Muscle layer of duodenum (tissue), 2 donors: ENCODE measurements at regions not wholly inside any gene's neighbourhood (a gene's known extent, or its start where the extent isn't known, plus 50 kb on each side); places are given as distances from the start of the nearest gene placed in this dataset.
"Not testable (repeated sequence)": the region's sequence is repeated elsewhere in the genome, so short reads cannot be mapped to it uniquely, and the experiment has no call there.

Experiments
- H3K27ac ChIP-seq: one replicate; pipeline ENCODE4 v1.7.0; 2013; ENCODE audit warnings: mild to moderate bottlenecking, low read length
- H3K27me3 ChIP-seq: one replicate; pipeline ENCODE4 v1.7.0; 2013; ENCODE audit warnings: low read depth, mild to moderate bottlenecking, control low read depth, low read length
- H3K36me3 ChIP-seq, 2 donors: one replicate each; pipeline ENCODE4 v1.7.0; 2013; ENCODE audit warnings: low read length in 2 of 2, control low read depth in 1 of 2, mild to moderate bottlenecking in 1 of 2; ENCODE audit not compliant: insufficient read depth in 2 of 2, control insufficient read depth in 1 of 2
- H3K4me1 ChIP-seq, 2 donors: one replicate each; pipeline ENCODE4 v1.7.0; 2013; ENCODE audit warnings: low read length in 2 of 2, mild to moderate bottlenecking in 2 of 2, control low read depth in 1 of 2, moderate library complexity in 1 of 2; ENCODE audit not compliant: insufficient read depth in 2 of 2, control insufficient read depth in 1 of 2
- H3K4me3 ChIP-seq, 2 donors: one replicate each; pipeline ENCODE4 v1.7.0; 2013; ENCODE audit warnings: low read length in 2 of 2, low read depth in 1 of 2, mild to moderate bottlenecking in 1 of 2
- H3K9me3 ChIP-seq, 2 donors: one replicate each; pipeline ENCODE4 v1.7.0; 2013; ENCODE audit warnings: low read length in 2 of 2, control low read depth in 1 of 2, mild to moderate bottlenecking in 1 of 2; ENCODE audit not compliant: control insufficient read depth in 1 of 2
- donor health status: healthy.

GRCh38 chr9:26142201-26142600, 464.0 kb upstream of the TUSC1 start:
- H3K9me3 ChIP-seq: no peaks in the 10 kb centered on the region
- H3K27ac ChIP-seq: no peak overlapping the region
- no peak overlapping the region for H3K4me3 ChIP-seq
- H3K36me3 ChIP-seq: no peaks in the 10 kb centered on the region
- H3K4me1 ChIP-seq: no peaks in the 10 kb centered on the region
- H3K27me3 ChIP-seq: no peaks in the 10 kb centered on the region

GRCh38 chr9:26133537-26133936, 455.3 kb upstream of the TUSC1 start:
- no peaks in the 10 kb centered on the region for H3K4me1 ChIP-seq
- no peak overlapping the region for H3K27ac ChIP-seq
- H3K4me3 ChIP-seq: no peak overlapping the region
- no peaks in the 10 kb centered on the region for H3K36me3 ChIP-seq
- H3K9me3 ChIP-seq: no peaks in the 10 kb centered on the region
- H3K27me3 ChIP-seq: no peaks in the 10 kb centered on the region

- Histone ChIP-seq H3K9me3 (no peaks in the 10 kb centered on the region), H3K27me3 (no peaks in the 10 kb centered on the region), H3K4me1 (no peaks in the 10 kb centered on the region), H3K27ac (no peak overlapping the region), H3K4me3 (no peak overlapping the region), H3K36me3 (no peaks in the 10 kb centered on the region)
Observed at GRCh38 chr9:26132746-26133312, 454.6 kb upstream of the TUSC1 start.

GRCh38 chr9:26131886-26132285, 453.6 kb upstream of the TUSC1 start:
- no peaks in the 10 kb centered on the region for H3K4me1 ChIP-seq
- H3K4me3 ChIP-seq: no peak overlapping the region
- no peaks in the 10 kb centered on the region for H3K36me3 ChIP-seq
- H3K9me3 ChIP-seq: no peaks in the 10 kb centered on the region
- H3K27ac ChIP-seq: no peak overlapping the region
- no peaks in the 10 kb centered on the region for H3K27me3 ChIP-seq

GRCh38 chr9:26129217-26129616, 451.0 kb upstream of the TUSC1 start:
- Histone ChIP-seq H3K4me3 (no peak overlapping the region), H3K36me3 (no peaks in the 10 kb centered on the region), H3K27me3 (no peaks in the 10 kb centered on the region), H3K9me3 (peaks cover 0 to under 1% of the 10 kb centered on the region in 2 donors), H3K4me1 (no peaks in the 10 kb centered on the region), H3K27ac (no peak overlapping the region)

GRCh38 chr9:26125693-26126092, 447.4 kb upstream of the TUSC1 start:
- H3K9me3 ChIP-seq: peaks cover 0 to 3% of the 10 kb centered on the region in 2 donors
- H3K27me3 ChIP-seq: no peaks in the 10 kb centered on the region
- H3K36me3 ChIP-seq: no peaks in the 10 kb centered on the region
- H3K4me1 ChIP-seq: no peaks in the 10 kb centered on the region
- H3K4me3 ChIP-seq: no peak overlapping the region
- no peak overlapping the region for H3K27ac ChIP-seq

GRCh38 chr9:26116085-26116484, 437.8 kb upstream of the TUSC1 start:
- not testable (repeated sequence) for H3K27me3 ChIP-seq, H3K27ac ChIP-seq, H3K9me3 ChIP-seq, H3K4me1 ChIP-seq, H3K36me3 ChIP-seq, H3K4me3 ChIP-seq

- H3K4me3 ChIP-seq: no peak overlapping the region
- no peaks in the 10 kb centered on the region for H3K27me3 ChIP-seq
Observed at GRCh38 chr9:26112724-26113123, 434.5 kb upstream of the TUSC1 start.

GRCh38 chr9:26086396-26086795, 408.2 kb upstream of the TUSC1 start:
- Histone ChIP-seq H3K9me3 (no peaks in the 10 kb centered on the region), H3K27me3 (no peaks in the 10 kb centered on the region), H3K4me1 (no peaks in the 10 kb centered on the region), H3K27ac (no peak overlapping the region), H3K36me3 (no peaks in the 10 kb centered on the region), H3K4me3 (no peak overlapping the region)

More at GRCh38 chr9:26112724-26113123, 434.5 kb upstream of the TUSC1 start:
- H3K36me3 ChIP-seq: no peaks in the 10 kb centered on the region
- no peak overlapping the region for H3K27ac ChIP-seq
- no peaks in the 10 kb centered on the region for H3K9me3 ChIP-seq
- H3K4me1 ChIP-seq: no peaks in the 10 kb centered on the region

- H3K4me3 ChIP-seq: no peak overlapping the region
- H3K27ac ChIP-seq: no peak overlapping the region
- peaks cover 0 to 4% of the 10 kb centered on the region in 2 donors for H3K9me3 ChIP-seq
- H3K4me1 ChIP-seq: no peaks in the 10 kb centered on the region
- H3K27me3 ChIP-seq: no peaks in the 10 kb centered on the region
- H3K36me3 ChIP-seq: no peaks in the 10 kb centered on the region
Observed at GRCh38 chr9:26081847-26082246, 403.6 kb upstream of the TUSC1 start.

- no peak overlapping the region for H3K27ac ChIP-seq
- no peaks in the 10 kb centered on the region for H3K4me1 ChIP-seq
- H3K4me3 ChIP-seq: no peak overlapping the region
- peaks cover 0 to 12% of the 10 kb centered on the region in 2 donors for H3K9me3 ChIP-seq
- no peaks in the 10 kb centered on the region for H3K27me3 ChIP-seq
- H3K36me3 ChIP-seq: no peaks in the 10 kb centered on the region
Observed at GRCh38 chr9:26078706-26079105, 400.5 kb upstream of the TUSC1 start.

- H3K27me3 ChIP-seq: no peaks in the 10 kb centered on the region
- H3K4me1 ChIP-seq: no peaks in the 10 kb centered on the region
- no peak overlapping the region for H3K4me3 ChIP-seq
- H3K27ac ChIP-seq: no peak overlapping the region
- peaks cover 0 to 12% of the 10 kb centered on the region in 2 donors for H3K9me3 ChIP-seq
- no peaks in the 10 kb centered on the region for H3K36me3 ChIP-seq
Observed at GRCh38 chr9:26077860-26078259, 399.6 kb upstream of the TUSC1 start.
